DND-41 (cell line): ENCODE measurements at regions not wholly inside any gene's neighbourhood (a gene's known extent, or its start where the extent isn't known, plus 50 kb on each side); places are given as distances from the start of the nearest gene placed in this dataset.

Experiments
- ATAC-seq: fragments of 200-7000 bp; cut with Tn5 transposase; 3 replicates; pipeline ENCODE4 v1.9.1; 2021; ENCODE audit warnings: low read depth; ENCODE audit not compliant: insufficient read depth
- DNase-seq: peaks from one replicate; pipeline ENCODE4 v3.0.0-alpha.2; 2020
- H2AFZ ChIP-seq: 2 replicates; pipeline ENCODE4 v1.6.0; 2012; ENCODE audit warnings: low read depth, low read length
- H3K27ac ChIP-seq: 2 replicates; pipeline ENCODE4 v1.5.1; 2012; ENCODE audit warnings: low read length, inconsistent platforms
- H3K27me3 ChIP-seq: fragments of 200-600 bp; sonication (generic); 2 replicates; pipeline ENCODE4 v1.6.0; 2012; ENCODE audit warnings: low read length, mild to moderate bottlenecking, inconsistent platforms; ENCODE audit not compliant: insufficient read depth, poor library complexity
- H3K36me3 ChIP-seq: 2 replicates; pipeline ENCODE4 v1.5.1; 2012; ENCODE audit warnings: low read length, inconsistent platforms; ENCODE audit not compliant: insufficient read depth
- H3K4me1 ChIP-seq: 2 replicates; pipeline ENCODE4 v1.5.1; 2012; ENCODE audit warnings: mild to moderate bottlenecking, low read length; ENCODE audit not compliant: insufficient read depth
- H3K4me2 ChIP-seq: 2 replicates; pipeline ENCODE4 v1.6.0; 2012; ENCODE audit warnings: mild to moderate bottlenecking, moderate library complexity, low read length, inconsistent platforms; ENCODE audit not compliant: insufficient read depth
- H3K4me3 ChIP-seq, 2 experiments: fragments of 200-600 bp in 1 of 2; shearing (Covaris generic) in 1 of 2; 2 replicates each; pipeline ENCODE4 v1.5.1; 2012 to 2016; ENCODE audit warnings: inconsistent platforms in 2 of 2, low read length in 2 of 2, mild to moderate bottlenecking in 2 of 2, low read depth in 1 of 2, moderate library complexity in 1 of 2
- H3K79me2 ChIP-seq: 2 replicates; pipeline ENCODE4 v1.6.0; 2012; ENCODE audit warnings: low read length, inconsistent platforms; ENCODE audit not compliant: insufficient read depth
- H3K9ac ChIP-seq: 2 replicates; pipeline ENCODE4 v1.6.0; 2012; ENCODE audit warnings: low read depth, mild to moderate bottlenecking, inconsistent platforms, low read length, moderate library complexity
- H3K9me3 ChIP-seq: 2 replicates; pipeline ENCODE4 v1.5.1; 2012; ENCODE audit warnings: low read length, moderate library complexity, mild to moderate bottlenecking, inconsistent platforms; ENCODE audit not compliant: insufficient read depth, severe bottlenecking
- H4K20me1 ChIP-seq: 2 replicates; pipeline ENCODE4 v1.6.0; 2012; ENCODE audit warnings: low read length; ENCODE audit not compliant: insufficient read depth
- EZH2 ChIP-seq: IDR thresholded peaks from 3 replicates; pipeline ENCODE4 v1.6.1; 2012; ENCODE audit warnings: borderline replicate concordance, low read depth, mild to moderate bottlenecking, moderate library complexity, low read length, inconsistent platforms; ENCODE audit not compliant: severe bottlenecking
- TF ChIP-seq, protein P1 (sequence below): IDR thresholded peaks from 2 replicates; pipeline ENCODE4 v1.5.1; 2012; ENCODE audit warnings: borderline replicate concordance, low read length, moderate library complexity, mild to moderate bottlenecking; ENCODE audit not compliant: poor library complexity, severe bottlenecking; ENCODE audit errors: extremely low read depth

DNA sequence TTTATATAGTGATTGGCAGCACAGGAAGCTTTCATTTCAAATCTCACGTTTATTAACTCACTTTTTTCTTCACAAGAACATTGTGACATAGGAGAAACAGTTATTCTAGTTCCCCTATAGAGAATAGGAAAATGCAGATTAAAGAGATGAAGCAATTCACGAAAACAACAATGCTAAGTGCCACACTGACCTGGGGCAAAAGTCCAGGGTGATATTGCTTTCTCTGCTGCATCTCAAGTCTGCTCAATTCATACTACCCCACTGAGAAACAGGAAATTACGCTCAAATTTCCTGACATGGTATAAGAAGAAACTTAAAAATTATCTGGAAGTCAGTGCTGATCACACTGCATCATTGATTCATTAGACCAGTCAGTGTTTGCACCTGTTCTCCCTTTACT is 66.7 kb upstream of the SEMA6D start:
- no peaks in the 10 kb centered on the region for H3K36me3 ChIP-seq
- no peak overlapping the region for H3K4me2 ChIP-seq
- TF ChIP-seq, protein P1, sequence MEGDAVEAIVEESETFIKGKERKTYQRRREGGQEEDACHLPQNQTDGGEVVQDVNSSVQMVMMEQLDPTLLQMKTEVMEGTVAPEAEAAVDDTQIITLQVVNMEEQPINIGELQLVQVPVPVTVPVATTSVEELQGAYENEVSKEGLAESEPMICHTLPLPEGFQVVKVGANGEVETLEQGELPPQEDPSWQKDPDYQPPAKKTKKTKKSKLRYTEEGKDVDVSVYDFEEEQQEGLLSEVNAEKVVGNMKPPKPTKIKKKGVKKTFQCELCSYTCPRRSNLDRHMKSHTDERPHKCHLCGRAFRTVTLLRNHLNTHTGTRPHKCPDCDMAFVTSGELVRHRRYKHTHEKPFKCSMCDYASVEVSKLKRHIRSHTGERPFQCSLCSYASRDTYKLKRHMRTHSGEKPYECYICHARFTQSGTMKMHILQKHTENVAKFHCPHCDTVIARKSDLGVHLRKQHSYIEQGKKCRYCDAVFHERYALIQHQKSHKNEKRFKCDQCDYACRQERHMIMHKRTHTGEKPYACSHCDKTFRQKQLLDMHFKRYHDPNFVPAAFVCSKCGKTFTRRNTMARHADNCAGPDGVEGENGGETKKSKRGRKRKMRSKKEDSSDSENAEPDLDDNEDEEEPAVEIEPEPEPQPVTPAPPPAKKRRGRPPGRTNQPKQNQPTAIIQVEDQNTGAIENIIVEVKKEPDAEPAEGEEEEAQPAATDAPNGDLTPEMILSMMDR, result no peak
- no peak for TF ChIP-seq EZH2
- no peaks in the 10 kb centered on the region for H4K20me1 ChIP-seq
- H2AFZ ChIP-seq, result no peak overlapping the region
- no peaks in the 10 kb centered on the region for H3K27me3 ChIP-seq
- ATAC-seq, result no peak
- H3K27ac ChIP-seq, result no peak overlapping the region
- no peaks in the 10 kb centered on the region for H3K79me2 ChIP-seq
- no peak overlapping the region for H3K9ac ChIP-seq
- H3K4me3 ChIP-seq, result no peak overlapping the region
- H3K9me3 ChIP-seq, result no peaks in the 10 kb centered on the region
- no peaks in the 10 kb centered on the region for H3K4me1 ChIP-seq
- no peak for DNase-seq

DNA sequence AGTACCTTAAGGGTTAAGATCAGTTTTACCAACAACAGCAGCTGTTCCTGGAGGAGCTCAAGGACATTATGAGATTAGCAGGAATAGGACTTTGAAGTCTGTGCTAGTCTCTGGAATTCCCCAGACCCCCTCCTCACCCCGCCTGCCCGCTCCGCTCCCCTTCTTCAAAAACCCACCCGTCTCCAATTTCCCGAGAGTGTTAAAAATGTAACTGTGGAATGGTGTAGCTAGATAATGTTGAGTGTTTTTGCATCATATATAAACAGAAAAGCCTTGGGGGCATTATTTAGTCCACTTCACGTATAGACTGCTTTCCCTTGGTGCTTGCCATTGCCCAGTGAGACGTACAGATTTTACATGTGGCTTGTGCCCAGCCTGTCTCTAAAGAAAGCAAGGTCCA is 65.0 kb upstream of the SEMA6D start:
- no peak for DNase-seq
- Histone ChIP-seq H3K36me3 (no peaks in the 10 kb centered on the region), H3K9me3 (no peaks in the 10 kb centered on the region), H3K27me3 (no peaks in the 10 kb centered on the region), H3K9ac (no peak overlapping the region), H3K4me2 (no peak overlapping the region), H3K79me2 (no peaks in the 10 kb centered on the region), H3K27ac (no peak overlapping the region), H3K4me1 (no peaks in the 10 kb centered on the region), H3K4me3 (no peak overlapping the region), H4K20me1 (no peaks in the 10 kb centered on the region), H2AFZ (no peak overlapping the region)
- no peak for ATAC-seq
- TF ChIP-seq, protein P1, result no peak
- TF ChIP-seq EZH2, result no peak

DNA sequence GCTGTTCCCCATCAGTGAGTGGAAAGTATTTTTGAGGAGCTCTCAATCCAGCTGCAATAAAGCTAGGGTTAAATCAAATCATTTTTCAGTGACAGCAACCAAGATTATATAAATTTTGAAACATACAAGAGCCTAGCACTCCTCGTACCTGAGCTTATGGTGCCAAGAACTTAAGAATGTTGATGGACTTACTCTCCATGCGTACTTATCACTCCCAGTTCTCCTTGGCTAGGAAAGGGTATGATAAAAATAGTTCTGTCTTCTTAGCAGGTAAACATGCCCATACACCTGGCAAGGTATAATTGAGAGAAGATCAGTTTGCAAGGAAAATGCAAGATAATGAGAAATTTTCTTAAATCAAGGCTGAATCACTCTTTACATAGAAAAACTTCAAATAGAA is 64.5 kb upstream of the SEMA6D start:
- Histone ChIP-seq H3K4me2 (no peak overlapping the region), H3K79me2 (no peaks in the 10 kb centered on the region), H3K9ac (no peak overlapping the region), H3K9me3 (no peaks in the 10 kb centered on the region), H2AFZ (no peak overlapping the region), H4K20me1 (no peaks in the 10 kb centered on the region), H3K27ac (no peak overlapping the region), H3K4me1 (no peaks in the 10 kb centered on the region), H3K36me3 (no peaks in the 10 kb centered on the region), H3K27me3 (no peaks in the 10 kb centered on the region), H3K4me3 (no peak overlapping the region)
- no peak for DNase-seq
- ATAC-seq, result no peak
- TF ChIP-seq, protein P1, result no peak
- no peak for TF ChIP-seq EZH2

DNA sequence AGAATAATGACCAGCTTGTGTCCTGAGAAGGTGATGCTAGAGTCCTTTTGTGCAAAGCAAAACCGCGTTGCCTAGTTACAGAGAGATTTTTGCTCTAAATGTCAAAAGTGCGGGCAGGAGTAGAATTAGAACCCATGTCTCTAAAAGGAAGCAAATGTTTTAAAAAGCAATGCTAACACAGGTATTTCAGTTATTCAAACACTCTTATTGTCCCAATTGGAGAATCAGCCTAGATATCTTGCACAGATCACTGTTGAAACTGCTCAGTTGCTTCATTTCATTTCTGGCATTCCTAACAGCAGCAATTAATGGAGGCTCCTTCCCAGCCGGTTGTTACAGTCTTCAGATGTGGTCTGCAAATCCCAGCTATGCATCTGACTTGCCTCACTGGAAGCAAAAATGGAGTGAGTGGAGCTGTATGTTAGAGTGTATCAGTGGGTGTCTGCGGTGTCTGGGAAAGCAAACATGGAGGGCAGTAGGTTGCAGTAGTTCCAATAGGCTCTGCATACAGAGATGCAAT is 55.6 kb upstream of the SEMA6D start:
- TF ChIP-seq EZH2, result no peak
- TF ChIP-seq, protein P1, result no peak
- Histone ChIP-seq H3K79me2 (no peaks in the 10 kb centered on the region), H3K9me3 (no peaks in the 10 kb centered on the region), H4K20me1 (no peaks in the 10 kb centered on the region), H3K36me3 (no peaks in the 10 kb centered on the region), H3K4me3 (no peak overlapping the region), H3K9ac (no peak overlapping the region), H3K4me2 (no peak overlapping the region), H2AFZ (no peak overlapping the region), H3K27ac (no peak overlapping the region), H3K27me3 (no peaks in the 10 kb centered on the region), H3K4me1 (no peaks in the 10 kb centered on the region)
- DNase-seq (no peak), ATAC-seq (no peak)
